IPS-18a (cell line): ENCODE measurements at regions not wholly inside any gene's neighbourhood (a gene's known extent, or its start where the extent isn't known, plus 50 kb on each side); places are given as distances from the start of the nearest gene placed in this dataset.

ENCODE experiments used
- H3K27ac ChIP-seq: one replicate; pipeline ENCODE4 v1.5.1; 2013; ENCODE audit warnings: low read length
- H3K27me3 ChIP-seq: one replicate; pipeline ENCODE4 v1.6.1; 2013; ENCODE audit warnings: mild to moderate bottlenecking, low read length; ENCODE audit not compliant: control insufficient read depth, insufficient read depth
- H3K36me3 ChIP-seq: one replicate; pipeline ENCODE4 v1.6.1; 2013; ENCODE audit warnings: low read depth, low read length; ENCODE audit not compliant: control insufficient read depth
- H3K4me1 ChIP-seq: one replicate; pipeline ENCODE4 v1.6.1; 2013; ENCODE audit warnings: low read depth, low read length; ENCODE audit not compliant: control insufficient read depth
- H3K4me3 ChIP-seq: one replicate; pipeline ENCODE4 v1.5.1; 2013; ENCODE audit warnings: low read length
- H3K9ac ChIP-seq: one replicate; pipeline ENCODE4 v1.6.1; 2013; ENCODE audit warnings: mild to moderate bottlenecking, low read length, moderate library complexity
- H3K9me3 ChIP-seq: one replicate; pipeline ENCODE4 v1.6.1; 2013; ENCODE audit warnings: low read depth, low read length; ENCODE audit not compliant: control insufficient read depth

DNA sequence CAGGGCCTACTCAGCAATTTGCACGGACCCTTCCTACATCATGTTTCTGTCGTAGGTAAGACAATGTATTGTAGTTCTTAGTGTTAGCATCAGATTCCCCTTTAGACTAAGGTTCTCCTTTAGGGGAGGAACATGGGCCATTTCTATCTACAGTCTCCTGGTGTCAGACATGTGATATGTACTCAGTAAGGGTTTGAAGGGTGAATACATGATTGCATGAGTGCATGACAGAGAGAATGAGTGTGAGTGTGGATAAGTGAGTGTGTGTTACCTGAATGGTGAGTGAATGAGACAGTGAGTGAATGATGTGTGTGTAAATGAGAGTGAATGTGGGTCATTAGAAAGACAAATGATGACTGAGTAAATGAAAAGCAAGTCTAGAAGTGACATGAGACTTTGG, 476.8 kb downstream of the HAPSTR1 start:
- H3K27me3 ChIP-seq, result no peaks in the 10 kb centered on the region
- no peak overlapping the region for H3K4me3 ChIP-seq
- no peak overlapping the region for H3K9ac ChIP-seq
- no peaks in the 10 kb centered on the region for H3K4me1 ChIP-seq
- no peak overlapping the region for H3K27ac ChIP-seq
- H3K9me3 ChIP-seq, result no peaks in the 10 kb centered on the region
- no peaks in the 10 kb centered on the region for H3K36me3 ChIP-seq

DNA sequence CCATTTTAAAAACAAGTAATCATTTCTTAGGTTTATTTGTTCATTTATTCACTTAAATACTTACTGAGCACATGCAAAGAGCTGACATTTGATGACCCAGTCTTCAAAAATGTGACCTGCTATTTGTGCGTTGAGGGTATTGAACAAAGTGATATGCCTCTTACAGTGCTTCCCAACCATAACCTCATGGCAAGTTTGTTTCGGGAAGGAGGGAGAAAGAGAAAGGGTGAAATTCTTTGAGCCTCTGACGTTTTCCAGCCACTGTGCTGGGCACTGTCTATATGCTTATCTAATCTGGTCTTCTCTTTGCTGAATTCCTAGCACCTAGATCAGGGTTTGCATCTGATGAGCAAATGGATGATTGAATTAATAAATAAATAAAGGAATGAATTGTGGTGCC, 479.1 kb downstream of the HAPSTR1 start:
- Histone ChIP-seq H3K36me3 (no peaks in the 10 kb centered on the region), H3K9ac (no peak overlapping the region), H3K9me3 (no peaks in the 10 kb centered on the region), H3K27me3 (no peaks in the 10 kb centered on the region), H3K4me3 (no peak overlapping the region), H3K4me1 (no peaks in the 10 kb centered on the region), H3K27ac (no peak overlapping the region)

DNA sequence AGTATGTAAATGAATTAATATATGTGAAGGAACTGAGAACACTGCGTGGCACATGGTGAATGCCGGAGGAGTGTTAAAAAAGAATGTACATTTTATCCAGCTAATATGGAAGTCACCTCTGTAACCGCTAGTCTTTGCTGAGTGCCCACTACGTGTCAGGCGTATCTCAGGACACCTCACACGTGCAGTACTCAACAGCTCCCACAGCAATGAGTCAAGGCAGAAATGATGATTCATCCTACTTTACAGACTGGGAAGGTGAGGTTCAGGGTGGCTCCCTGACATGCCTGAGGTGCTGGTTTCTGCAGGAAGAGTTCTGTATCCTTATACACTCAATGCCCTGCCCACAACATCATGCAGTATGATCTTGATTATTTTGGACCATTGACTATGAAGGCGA, 487.0 kb downstream of the HAPSTR1 start:
- Histone ChIP-seq H3K27me3 (no peaks in the 10 kb centered on the region), H3K36me3 (no peaks in the 10 kb centered on the region), H3K27ac (no peak overlapping the region), H3K9me3 (no peaks in the 10 kb centered on the region), H3K4me1 (no peaks in the 10 kb centered on the region), H3K9ac (no peak overlapping the region), H3K4me3 (no peak overlapping the region)

GRCh38 chr16:9580025-9580424, 488.6 kb downstream of the HAPSTR1 start:
- Histone ChIP-seq H3K36me3 (no peaks in the 10 kb centered on the region), H3K4me3 (no peak overlapping the region), H3K27ac (no peak overlapping the region), H3K4me1 (no peaks in the 10 kb centered on the region), H3K27me3 (no peaks in the 10 kb centered on the region), H3K9ac (no peak overlapping the region), H3K9me3 (no peaks in the 10 kb centered on the region)

DNA sequence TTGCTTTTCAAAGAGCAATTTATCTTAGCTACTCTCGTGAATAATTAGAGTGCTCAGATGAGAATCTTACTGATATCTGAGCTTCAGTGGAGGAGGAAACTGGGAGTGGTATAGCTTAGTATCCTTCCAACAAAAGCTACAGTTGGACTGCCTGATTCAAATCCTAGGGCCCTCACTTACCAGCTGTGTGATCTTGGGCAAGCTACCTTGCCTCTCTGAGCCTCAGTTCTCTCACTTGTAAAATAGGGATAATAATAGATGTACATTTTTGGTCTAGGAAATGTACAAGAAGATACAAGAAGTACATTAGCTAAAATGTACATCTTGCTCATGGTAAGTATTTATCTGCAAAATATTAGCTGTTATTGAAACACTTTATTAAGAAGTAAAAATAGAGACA, 502.0 kb downstream of the HAPSTR1 start:
- Histone ChIP-seq H3K36me3 (no peaks in the 10 kb centered on the region), H3K9ac (no peak overlapping the region), H3K27me3 (no peaks in the 10 kb centered on the region), H3K4me3 (no peak overlapping the region), H3K9me3 (peaks cover 4% of the 10 kb centered on the region), H3K4me1 (no peaks in the 10 kb centered on the region), H3K27ac (no peak overlapping the region)

- H3K27me3 ChIP-seq, result no peaks in the 10 kb centered on the region
- no peaks in the 10 kb centered on the region for H3K36me3 ChIP-seq
- peaks cover 4% of the 10 kb centered on the region for H3K9me3 ChIP-seq
- no peak overlapping the region for H3K27ac ChIP-seq
- no peaks in the 10 kb centered on the region for H3K4me1 ChIP-seq
- no peak overlapping the region for H3K4me3 ChIP-seq
- no peak overlapping the region for H3K9ac ChIP-seq
Measured at GRCh38 chr16:9594047-9594446, 502.6 kb downstream of the HAPSTR1 start.

- no peak overlapping the region for H3K9ac ChIP-seq
- no peak overlapping the region for H3K4me3 ChIP-seq
- peaks cover 4% of the 10 kb centered on the region for H3K9me3 ChIP-seq
- H3K4me1 ChIP-seq, result no peaks in the 10 kb centered on the region
- no peaks in the 10 kb centered on the region for H3K36me3 ChIP-seq
- H3K27me3 ChIP-seq, result no peaks in the 10 kb centered on the region
- H3K27ac ChIP-seq, result no peak overlapping the region
Measured at GRCh38 chr16:9594946-9595345, 503.5 kb downstream of the HAPSTR1 start.

- Histone ChIP-seq H3K27ac (no peak overlapping the region), H3K9ac (no peak overlapping the region), H3K36me3 (no peaks in the 10 kb centered on the region), H3K4me1 (no peaks in the 10 kb centered on the region), H3K4me3 (no peak overlapping the region), H3K9me3 (peaks cover 4% of the 10 kb centered on the region), H3K27me3 (no peaks in the 10 kb centered on the region)
Measured at GRCh38 chr16:9595393-9595792, 503.9 kb downstream of the HAPSTR1 start.

GRCh38 chr16:9596788-9597187, 505.3 kb downstream of the HAPSTR1 start:
- H3K9ac ChIP-seq, result no peak overlapping the region
- H3K4me3 ChIP-seq, result no peak overlapping the region
- H3K4me1 ChIP-seq, result no peaks in the 10 kb centered on the region
- H3K27me3 ChIP-seq, result no peaks in the 10 kb centered on the region
- no peaks in the 10 kb centered on the region for H3K36me3 ChIP-seq
- no peak overlapping the region for H3K27ac ChIP-seq
- H3K9me3 ChIP-seq, result no peaks in the 10 kb centered on the region

GRCh38 chr16:9597967-9598730, 506.7 kb downstream of the HAPSTR1 start:
- Histone ChIP-seq H3K4me3 (no peak overlapping the region), H3K27ac (no peak overlapping the region), H3K9me3 (no peaks in the 10 kb centered on the region), H3K36me3 (no peaks in the 10 kb centered on the region), H3K9ac (no peak overlapping the region), H3K27me3 (no peaks in the 10 kb centered on the region), H3K4me1 (no peaks in the 10 kb centered on the region)

DNA sequence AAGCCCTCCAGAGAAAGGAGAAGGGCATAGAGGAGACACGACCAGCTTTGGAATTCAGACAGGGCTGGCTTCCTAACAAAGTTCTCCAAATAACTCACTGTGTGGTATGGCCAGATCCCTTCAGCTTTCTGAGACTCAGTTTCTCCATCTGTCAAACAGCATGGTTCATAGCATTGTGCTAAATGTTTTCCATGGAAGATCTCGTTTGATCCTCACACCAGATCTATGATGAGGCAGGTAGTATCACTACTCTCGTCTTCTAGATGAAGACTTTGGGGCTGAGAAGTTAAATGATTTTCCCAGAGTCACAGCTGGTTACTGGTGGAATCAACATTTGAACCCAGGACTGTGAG, 507.3 kb downstream of the HAPSTR1 start:
- no peaks in the 10 kb centered on the region for H3K4me1 ChIP-seq
- H3K36me3 ChIP-seq, result no peaks in the 10 kb centered on the region
- H3K4me3 ChIP-seq, result no peak overlapping the region
- no peak overlapping the region for H3K9ac ChIP-seq
- no peaks in the 10 kb centered on the region for H3K9me3 ChIP-seq
- no peak overlapping the region for H3K27ac ChIP-seq
- no peaks in the 10 kb centered on the region for H3K27me3 ChIP-seq

- Histone ChIP-seq H3K27ac (no peak overlapping the region), H3K36me3 (no peaks in the 10 kb centered on the region), H3K9ac (no peak overlapping the region), H3K9me3 (no peaks in the 10 kb centered on the region), H3K27me3 (no peaks in the 10 kb centered on the region), H3K4me3 (no peak overlapping the region), H3K4me1 (no peaks in the 10 kb centered on the region)
Measured at GRCh38 chr16:9599415-9600120, 508.1 kb downstream of the HAPSTR1 start.
